CD4-positive, alpha-beta T cell treated with Interferon gamma for 1 hour (primary cell): ENCODE measurements at regions not wholly inside any gene's neighbourhood (a gene's known extent, or its start where the extent isn't known, plus 50 kb on each side); places are given as distances from the start of the nearest gene placed in this dataset.
"Not testable (repeated sequence)": the region's sequence is repeated elsewhere in the genome, so short reads cannot be mapped to it uniquely, and the experiment has no call there.

ENCODE experiments used
- DNase-seq: peaks from one replicate; pipeline ENCODE4 v3.0.0-alpha.2; 2020

DNA sequence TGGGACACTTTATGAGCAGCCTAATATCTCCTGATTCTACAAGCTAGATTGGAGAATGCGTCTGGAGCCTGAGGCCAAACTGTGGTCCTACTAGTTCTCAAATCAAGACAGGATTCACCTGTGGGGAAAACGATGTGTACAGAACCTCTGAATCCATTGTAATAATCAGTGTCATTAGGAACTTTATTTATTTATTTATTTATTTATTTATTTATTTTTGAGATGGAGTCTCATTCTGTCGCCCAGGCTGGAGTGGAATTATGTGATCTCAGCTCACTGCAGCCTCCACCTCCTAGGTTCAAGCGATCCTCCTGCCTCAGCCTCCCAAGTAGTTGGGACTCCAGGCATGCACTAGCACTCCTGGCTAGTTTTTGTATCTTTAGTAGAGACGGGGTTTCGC lies 52.6 kb upstream of the KIF26B start:
- not testable (repeated sequence) for DNase-seq

DNA sequence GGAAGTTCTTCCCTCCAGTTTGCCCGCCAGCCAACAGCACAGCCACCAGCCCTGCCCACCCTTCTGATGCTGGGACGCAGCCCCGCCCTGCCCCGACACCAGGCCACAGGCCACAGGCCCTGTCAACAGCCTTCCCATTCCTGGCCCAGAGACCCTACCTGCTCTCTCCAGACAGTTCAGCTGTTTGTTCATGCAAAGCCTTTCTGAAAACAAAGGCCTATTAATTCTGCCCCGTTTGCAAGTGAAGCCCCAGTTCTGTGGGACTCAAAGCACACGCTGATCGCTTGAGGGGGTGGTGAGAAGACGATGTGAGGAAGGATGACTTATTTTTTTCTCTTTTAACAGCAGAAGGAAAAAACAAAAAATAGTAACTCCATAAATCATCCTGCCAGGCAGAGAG lies 55.4 kb upstream of the KIF26B start:
- no peak for DNase-seq

DNA sequence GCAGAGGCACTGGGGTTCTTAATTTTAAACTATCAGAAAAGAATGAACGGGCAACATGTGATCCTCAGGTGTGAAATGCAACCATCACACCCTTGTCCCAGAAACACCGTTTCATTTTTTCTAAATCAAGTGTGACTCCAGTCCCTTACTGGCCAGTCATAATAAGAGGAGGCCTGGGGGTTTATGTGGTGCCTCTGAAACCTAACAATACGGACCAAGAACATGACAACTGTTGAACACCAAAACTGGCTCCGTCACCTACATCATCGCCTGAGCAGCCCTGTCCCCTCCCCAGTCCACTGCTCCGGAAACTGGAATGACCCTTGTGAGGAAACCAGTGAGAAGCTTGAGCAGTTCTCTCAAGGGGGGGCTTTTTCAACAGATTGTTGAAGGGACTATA lies 55.9 kb upstream of the KIF26B start:
- no peak for DNase-seq

DNA sequence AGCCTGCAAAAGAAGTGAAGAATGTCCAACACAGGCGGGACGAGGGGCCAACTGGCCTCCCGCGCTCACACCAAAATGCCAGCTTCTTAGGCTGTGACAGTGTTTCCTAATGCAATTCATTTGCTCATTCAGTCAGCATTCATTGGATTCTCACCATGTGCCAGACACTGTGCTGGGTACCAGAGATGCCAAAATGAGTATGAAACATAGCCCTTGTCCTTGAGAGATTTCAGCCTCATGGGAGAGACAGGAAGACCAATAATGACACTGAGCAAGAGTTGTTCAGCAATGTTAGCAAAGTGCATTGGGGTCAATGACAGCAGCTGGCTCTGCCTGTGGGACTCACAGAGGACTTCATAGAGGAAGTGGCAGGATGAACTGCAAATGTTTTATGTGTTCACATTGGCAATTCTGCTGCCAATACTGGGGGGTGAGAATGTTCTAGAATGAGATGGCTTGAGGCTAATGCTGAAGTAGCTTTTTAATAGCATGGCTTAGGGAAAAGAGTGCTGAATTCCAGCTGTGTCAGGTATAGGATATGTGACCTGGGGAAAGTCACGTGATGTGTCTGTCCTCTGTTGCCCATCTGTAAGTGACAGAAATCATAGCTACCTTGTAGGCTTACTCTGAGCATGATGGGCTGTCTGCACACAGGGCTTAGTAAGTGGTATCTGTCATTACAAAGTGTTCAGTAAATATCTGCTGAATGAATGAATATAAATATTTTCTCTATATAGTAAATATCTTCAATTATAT lies 58.3 kb upstream of the KIF26B start:
- no peak for DNase-seq

DNA sequence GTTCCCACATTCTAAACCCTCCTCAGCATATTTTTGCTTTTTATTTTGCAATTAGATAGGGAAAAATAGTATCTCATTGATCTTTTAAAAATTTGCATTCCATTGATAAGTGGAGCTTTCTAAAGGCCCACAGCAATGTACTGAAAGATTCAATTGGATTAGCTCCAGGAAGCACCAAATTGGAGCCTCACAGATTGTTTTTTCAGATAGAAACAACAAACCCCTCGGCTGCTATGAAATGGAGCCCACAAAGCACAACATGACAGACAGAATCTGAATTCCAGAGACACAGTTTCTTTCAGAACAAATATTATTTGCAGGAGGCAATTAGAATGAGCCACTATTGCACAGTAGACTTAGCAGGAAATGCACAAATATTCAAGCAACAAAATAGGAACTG lies 58.9 kb upstream of the KIF26B start:
- DNase-seq: no peak

DNA sequence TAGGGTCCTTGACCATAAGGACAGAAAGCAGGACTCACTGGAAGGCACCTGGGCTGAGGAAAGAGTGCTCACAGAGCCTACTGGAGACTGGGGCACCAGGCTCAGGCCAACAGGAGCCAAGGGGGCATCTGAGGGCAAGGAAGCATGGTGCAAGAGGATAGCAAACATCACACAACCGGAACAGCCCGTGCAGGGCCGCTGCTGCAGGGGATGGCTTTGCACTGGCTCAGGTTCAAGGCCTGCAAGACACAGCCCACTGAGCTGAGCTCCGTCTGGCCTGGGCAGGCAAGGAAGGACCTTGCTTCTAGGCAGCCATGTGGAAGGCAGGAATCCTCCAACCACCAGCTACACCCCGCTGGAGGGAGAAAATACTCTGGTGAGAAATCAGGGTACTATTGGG lies 59.8 kb upstream of the KIF26B start:
- DNase-seq: no peak

DNA sequence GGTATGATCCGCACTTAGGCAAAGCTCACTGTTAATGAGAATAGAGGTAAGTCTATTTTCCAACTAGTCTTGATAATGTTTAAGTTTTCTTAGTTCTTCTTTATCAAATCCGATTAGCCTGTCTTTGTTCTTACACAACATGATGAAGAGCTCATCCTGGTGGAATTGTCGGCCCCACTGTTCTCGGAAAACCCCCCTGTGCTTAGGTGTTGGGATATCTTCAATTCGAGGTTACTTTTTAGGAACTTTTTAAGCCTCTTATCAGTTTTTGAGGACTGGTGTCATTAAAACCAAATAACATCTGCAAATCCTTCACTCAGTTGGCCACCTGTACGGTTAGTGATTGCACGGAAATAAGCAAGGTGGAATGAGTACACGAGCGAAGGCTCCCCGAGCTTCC lies 60.7 kb upstream of the KIF26B start:
- no peak for DNase-seq

DNA sequence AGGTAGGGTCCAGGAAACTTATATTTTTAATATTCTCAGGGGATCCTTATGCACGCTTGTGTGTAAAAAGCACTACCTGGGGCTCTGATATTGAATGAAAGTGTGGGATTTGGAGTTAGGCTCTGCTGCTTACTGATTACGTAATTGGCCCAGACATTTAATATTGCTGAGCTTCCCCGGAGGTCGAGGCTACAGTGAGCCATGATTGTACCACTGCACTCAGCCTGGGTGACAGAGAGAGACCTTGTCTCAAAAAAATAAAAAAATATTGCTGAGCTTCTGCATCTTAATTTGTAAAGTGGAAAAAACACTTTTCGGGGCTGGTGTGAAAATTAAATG lies 62.2 kb upstream of the KIF26B start:
- DNase-seq: no peak

DNA sequence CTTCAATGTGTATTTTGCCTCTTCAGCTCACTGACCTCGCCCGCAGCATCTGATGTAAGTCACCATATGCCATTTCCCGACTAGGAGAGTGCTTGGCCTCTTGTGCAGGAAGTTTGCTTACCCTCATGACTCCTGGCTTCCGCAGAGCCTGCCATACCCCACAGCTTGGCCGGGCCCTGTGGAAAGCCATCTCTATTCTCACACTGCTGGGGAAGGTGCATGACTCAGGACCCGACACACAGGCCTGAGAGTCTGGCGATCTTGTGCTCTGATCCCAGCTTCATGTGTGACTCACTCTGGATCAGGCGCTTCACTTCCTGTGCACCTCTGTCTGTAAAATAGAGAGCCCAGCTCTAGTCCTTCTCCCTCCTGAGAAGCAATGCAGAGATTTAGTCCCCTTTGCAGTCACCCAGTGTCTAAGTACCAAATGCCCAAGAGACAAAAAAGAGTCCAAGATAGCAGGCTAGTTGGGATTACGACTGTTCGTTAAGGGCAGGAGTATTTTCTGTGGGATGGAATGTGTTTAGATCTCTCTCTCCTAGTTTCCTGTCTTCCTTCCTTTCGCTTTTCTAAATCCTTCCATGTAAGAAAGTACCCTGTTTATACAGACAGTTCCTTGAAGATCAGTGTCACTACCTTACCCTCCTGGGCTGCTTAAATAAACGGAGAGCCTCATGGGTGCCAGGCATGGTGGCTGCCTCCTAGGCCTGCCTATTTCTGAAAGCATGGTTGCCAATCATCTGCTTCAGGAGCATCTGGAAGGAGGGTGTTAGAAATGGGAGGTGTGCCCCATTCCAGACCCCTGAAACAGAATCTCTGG lies 62.8 kb upstream of the KIF26B start:
- DNase-seq: no peak

DNA sequence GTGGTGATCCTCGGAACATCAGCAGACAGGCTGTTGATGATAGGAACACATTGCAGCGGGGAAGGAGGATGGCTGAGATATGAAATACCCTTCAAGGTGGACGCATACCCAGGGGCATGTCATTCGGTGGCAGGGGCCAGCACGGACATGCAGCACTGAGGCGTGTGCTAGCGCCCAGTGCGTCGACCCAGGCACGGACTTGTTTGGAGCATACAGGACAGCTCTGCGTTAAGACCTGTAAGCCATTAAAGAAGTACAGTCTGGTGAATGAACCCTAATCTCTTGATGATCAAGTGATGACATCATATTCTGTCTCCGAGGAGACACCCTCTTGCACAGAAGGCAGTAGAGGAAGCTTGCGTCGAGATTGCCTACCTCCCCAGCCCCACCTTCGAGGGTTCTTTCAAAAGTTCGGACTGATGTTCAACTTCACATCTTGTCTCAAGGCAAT lies 63.6 kb upstream of the KIF26B start:
- no peak for DNase-seq

DNA sequence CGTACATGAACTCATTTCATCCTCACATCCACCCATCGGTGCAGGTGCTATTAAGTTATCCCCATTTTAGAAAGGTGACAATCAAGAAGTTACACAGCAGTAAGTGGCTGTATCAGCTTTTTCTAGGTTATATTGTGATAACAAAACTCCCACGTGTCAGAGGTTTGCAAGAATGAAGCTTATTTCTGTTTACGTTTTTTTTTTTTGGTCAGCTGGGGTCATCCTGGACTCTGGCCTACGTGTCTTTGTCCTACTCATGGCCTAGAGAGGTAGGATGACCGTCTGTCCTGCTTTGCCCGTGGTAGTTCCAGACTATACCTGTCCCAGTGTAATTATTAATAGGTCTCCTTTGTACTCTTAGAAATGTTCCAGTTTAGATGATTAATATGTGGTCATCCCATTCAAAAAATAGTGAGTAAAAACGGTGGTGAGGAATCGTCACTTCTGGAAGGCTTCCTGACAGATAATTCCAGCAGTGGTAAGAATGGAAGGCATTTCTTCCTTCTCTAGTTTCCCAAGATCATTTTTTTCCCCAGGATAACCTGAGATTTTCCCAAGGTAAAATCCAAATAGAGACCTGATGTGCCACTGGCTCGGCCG lies 64.2 kb upstream of the KIF26B start:
- no peak for DNase-seq

DNA sequence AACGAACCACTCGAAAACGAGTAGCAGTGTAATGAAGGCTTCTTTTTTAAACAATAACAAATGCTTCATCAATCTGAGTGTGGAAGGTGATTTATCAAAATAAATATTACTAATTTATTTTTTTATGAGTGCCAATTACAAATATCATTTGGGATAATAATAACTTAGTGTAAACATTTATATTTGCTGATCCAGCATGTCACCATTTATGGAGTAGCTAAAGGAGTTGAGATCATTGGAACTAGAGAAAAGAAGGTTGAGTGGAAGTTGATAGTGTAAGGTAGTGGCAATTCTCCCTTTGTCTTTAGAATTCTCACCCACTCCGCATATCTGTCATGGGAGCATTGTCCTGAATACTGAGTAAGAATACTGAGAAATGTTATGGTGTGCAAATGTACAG lies 67.1 kb upstream of the KIF26B start:
- DNase-seq: no peak

DNA sequence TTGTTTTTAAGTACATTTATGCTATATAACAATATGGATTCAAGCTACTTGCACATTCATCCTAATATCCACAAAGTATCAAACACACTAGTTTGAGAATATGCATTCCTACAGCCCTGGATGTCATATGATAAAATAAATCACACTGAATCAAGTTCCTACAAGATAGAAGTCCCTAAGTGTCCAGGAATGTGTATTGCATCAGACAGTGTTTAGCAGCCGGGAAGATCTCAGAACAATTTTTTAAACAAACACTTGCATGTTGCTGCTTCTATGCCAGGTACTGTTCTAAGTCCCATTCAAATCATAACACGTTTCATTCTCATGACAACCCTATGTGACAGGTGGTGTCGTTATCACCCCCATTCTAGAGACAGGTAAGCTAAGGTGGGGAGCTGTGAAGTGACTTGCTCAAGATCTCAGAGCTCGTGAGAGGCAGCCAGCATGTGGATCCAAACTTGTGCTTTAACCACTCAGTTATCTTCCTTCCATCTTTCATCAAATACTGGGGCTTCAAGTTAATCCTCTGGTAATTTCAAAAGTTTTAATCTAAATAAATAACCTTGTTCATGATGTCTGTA lies 68.3 kb upstream of the KIF26B start:
- no peak for DNase-seq

DNA sequence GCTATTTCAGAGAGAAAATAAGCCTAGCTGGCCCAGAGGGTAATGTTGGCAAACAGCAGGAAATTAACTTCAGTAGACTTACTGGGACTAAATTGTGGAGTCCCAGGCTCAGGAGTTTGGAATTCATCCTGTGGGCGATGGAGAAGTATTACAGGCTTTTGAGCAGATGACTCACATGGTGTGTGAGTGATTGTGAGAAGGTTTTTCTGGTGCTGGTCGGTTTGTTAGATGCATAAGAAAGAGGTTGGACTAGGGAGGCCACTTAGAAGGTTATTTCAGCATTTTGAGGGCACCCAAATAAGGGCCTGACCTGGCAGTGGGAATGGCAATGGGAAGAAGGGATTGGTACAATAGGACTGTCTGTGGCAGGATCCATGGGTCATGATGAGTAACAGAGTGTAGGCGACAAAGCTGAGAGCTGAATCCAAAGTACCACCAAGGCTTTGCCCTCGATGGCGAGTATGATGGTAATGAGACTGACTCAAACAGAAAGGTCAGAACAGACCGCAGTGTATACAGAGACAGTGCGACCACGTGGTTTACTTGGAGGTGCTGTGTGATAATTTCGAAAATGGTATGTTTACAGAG lies 69.2 kb upstream of the KIF26B start:
- DNase-seq: no peak

DNA sequence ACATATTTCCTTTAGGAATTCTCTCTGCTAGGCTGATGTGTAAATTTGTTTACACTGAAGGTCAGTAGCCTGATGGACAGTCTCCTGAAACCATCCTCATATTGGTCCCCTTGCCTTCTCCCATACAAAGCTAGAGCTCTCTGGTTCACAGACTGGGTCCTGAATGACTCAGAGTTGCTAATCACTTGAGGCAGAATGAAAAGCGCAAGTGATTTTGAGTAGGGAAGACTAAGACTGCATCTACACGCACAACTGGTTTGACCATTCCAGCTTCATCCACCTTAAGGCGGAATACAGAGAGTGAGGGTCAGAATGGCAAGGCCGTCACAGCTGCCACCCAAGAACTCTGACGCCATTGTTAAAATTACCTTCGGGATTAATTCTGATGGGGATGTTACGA lies 70.2 kb upstream of the KIF26B start:
- no peak for DNase-seq

DNA sequence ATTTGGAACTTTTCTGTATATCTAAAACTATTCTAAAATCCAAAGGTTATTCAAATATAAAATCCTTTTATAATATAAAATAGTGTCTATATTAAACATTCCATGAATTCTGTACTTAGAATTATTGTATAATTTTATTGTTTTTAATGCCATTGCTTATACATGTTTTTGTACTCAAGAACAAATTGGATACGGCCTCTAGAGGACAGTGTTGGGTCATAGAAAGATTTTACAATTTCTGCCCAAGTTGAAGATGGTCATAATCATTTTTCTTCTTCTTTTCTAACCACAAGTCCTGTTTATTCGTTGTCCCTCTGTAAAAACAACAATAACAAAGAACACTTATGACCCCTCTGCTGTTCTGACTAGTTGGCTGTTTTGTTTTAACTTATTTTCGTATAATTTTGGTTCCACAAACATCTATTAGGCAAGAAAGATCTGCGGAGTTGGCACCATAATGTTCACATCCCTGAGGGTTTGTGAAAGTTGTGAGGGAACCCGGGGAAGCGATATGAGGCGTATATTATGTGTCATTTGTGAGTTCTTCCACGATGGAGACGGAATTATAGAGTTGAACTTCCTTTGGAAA lies 75.7 kb upstream of the KIF26B start:
- no peak for DNase-seq

DNA sequence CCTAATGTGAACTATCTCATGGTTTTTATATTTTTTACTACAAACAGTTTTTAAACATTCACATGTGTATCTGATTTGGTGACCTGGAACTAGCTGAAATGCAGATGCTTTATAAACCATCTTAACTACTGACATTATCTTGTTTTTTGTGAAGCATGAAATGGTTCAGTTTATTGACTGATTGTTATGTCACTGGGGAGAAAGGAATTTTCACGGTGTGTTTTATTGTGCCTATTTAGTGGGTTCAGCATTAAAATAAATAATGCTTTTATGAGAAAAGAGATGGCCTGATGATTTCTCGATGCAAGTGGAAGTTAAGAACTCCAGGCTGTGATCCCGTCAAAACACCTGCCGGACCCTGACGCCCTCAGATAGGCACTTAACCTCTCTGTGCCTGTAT lies 79.9 kb upstream of the KIF26B start:
- no peak for DNase-seq

DNA sequence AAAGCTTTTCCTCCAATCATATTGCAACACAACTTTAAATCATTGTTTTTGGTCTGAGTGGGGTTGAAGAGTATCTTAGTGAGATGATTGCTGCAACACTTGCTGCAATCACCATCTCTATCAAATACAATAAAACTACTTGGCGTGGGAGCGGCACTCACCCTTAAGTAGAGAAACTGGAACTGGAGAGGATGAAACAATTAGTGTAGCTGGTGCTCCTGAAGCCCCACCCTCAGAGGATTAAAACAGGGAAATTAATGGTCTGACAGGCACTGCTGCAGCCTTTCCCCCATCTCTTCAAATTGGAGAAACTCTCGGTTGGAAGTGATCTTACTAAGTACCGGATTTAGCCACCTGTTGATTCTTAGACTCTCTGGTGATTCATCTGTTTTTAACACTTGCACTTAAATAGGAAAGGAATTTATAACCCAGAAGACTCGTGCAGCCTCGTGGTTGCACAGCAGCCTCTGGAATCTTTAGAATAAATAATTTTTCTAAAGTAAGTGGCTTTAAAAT lies 80.5 kb upstream of the KIF26B start:
- no peak for DNase-seq

DNA sequence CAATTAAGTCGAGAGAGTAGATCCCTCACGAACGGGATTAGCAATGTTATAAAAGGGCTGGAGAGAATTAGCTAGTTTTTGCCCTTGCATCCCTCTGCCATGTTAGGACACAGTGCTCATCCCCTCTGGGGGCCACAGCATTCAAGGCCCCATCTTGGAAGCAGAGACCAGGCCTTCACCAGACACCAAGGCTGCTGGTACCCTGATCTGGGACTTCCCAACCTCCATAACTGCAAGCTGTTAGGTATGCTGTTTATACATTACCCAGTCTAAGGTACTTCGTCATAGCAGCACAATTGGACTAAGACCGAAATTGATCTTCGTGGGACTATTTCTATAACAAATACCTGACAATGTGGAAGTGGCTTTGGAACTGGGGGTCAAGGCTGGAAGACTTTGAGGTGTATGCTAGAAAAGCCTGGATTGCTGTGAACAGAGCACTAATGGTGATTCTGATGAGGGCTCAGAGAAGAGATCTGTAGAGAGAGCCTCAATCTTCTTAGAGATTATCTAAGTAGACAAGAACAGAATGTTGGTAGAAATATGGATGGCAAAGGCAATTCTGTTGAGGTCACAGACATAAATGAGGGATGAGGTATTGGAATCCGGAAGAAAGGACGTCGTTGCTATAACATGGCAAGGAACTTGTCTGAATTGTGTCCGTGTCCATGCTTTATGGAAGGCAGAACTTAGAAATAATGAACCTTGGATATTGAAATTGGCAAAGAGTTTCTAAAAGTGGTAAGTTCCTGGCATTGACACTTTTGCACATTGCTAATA lies 83.8 kb upstream of the KIF26B start:
- DNase-seq: no peak

DNA sequence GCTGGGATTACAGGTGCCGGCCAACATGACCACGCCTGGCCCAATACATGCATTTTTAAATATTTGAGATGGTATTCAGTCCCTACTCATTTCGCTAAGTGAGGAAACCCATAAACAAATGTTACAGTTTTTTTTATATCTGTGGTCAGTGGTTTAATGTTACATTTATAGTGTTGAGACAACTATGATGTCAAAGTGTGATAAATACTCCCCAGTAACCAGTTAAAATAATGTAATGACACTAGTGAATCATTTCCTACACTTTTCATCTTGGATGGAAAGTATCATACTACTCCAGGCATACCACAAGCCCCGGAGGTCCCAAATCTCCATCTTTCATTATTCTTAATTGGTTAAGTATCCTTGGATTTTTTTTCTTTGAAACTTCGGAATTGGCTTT lies 87.5 kb upstream of the KIF26B start:
- no peak for DNase-seq

DNA sequence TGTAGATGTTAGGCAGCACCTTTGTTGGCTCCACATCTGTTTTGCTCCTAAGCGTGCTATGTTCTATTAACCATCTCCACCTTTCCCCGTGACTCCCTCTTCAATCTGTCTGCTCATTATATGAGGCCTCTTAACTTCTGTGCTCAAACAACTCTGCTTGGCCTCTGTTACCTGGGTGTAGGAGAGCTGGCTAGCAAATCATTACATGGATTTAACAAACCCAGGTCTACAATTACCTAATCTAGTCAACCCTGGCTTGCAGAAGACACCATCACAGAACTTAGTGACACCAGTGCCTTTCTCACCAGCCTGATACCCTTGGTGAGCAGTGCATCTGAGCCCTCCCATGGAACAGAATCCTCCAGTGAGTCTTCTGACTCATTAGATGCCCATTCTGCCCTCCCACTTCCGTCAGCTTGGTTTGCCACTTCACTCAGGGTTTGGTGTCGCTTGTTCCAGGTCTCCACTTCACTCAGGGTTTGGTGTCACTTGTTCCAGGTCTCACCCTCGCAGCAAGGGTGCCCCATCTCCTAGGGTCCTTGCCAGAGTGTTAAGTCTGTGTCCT lies 92.0 kb upstream of the KIF26B start:
- no peak for DNase-seq

DNA sequence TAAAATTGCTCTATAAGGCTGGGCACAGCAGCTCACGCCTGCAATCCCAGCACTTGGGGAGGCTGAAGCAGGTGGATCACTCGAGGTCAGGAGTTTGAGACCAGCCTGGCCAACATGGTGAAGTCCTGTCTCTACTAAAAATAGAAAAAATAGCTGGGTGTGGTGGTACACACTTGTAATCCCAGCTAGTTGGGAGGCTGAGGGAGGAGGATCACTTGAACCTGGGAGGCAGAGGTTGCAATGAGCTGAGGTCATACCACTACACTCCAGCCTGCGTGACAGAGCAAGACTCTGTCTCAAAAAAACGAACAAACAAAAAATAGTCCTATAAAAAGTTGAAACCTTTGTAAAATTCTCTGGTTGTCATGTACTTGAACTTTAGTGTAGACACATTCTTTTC lies 93.0 kb upstream of the KIF26B start:
- DNase-seq: not testable (repeated sequence)
